Epidermal melanocyte (primary cell): ENCODE measurements at regions not wholly inside any gene's neighbourhood (a gene's known extent, or its start where the extent isn't known, plus 50 kb on each side); places are given as distances from the start of the nearest gene placed in this dataset.
"Not testable (repeated sequence)": the region's sequence is repeated elsewhere in the genome, so short reads cannot be mapped to it uniquely, and the experiment has no call there.

Experiments
- DNase-seq: peaks from one replicate; pipeline ENCODE4 v3.0.0; 2011; ENCODE audit warnings: low spot score; ENCODE audit not compliant: insufficient read length

- no peak for DNase-seq
Measured at GRCh38 chr6:101113468-101114260, 232.5 kb upstream of the ASCC3 start.

- peak; percentile 32 for DNase-seq
Measured at GRCh38 chr6:101114703-101115102, 233.6 kb upstream of the ASCC3 start.

GRCh38 chr6:101116337-101116736 lies 235.2 kb upstream of the ASCC3 start:
- DNase-seq = no peak

DNA sequence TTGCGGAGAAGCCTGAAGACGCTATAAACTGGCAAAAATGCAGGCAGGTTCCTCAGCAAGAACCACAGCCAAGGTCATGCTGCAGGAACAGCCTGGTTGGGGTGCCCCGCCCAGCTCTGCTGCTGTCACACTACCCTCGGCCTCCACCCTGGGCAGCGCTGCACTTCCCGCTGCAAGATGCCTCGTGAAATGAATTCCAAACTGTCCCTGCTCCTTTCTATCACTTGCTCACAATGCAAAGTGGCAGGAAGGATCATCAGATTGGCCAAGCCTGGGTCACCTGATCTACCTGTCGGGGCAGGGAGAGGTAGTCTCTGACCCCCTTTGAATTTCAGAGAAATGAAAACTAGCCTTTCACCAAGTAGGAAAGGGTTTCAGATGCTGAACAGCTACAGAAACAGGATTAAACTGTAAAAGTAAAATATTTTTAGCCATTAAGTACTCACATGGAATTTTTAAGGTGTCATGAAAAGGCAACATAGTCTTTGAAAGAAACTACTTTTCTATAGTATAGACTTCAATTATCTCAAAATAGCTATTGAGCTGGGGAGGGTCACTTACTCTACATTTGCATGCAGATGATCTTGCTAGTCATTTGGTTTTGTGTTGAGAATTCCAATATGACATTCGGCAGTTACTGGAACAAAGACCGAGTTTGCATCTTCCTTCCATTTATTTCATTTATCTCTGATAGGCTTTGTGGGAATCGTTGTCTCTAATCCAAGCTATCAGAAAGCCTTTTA lies 236.4 kb upstream of the ASCC3 start:
- DNase-seq = no peak

DNA sequence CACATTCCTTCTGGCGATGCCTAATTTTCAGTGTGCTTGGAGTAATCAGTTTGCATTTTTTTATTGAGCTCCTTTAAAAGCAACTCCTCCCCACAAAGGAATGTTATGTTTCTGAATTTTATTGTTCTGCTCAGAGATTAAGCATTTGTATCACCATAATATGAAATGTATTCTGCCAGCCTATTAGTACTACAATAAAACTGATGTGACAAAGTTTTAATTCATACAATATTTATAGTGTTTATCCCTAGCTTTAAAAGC lies 236.9 kb upstream of the ASCC3 start:
- DNase-seq = no peak

GRCh38 chr6:101120747-101121146 lies 239.6 kb upstream of the ASCC3 start:
- no peak for DNase-seq

DNA sequence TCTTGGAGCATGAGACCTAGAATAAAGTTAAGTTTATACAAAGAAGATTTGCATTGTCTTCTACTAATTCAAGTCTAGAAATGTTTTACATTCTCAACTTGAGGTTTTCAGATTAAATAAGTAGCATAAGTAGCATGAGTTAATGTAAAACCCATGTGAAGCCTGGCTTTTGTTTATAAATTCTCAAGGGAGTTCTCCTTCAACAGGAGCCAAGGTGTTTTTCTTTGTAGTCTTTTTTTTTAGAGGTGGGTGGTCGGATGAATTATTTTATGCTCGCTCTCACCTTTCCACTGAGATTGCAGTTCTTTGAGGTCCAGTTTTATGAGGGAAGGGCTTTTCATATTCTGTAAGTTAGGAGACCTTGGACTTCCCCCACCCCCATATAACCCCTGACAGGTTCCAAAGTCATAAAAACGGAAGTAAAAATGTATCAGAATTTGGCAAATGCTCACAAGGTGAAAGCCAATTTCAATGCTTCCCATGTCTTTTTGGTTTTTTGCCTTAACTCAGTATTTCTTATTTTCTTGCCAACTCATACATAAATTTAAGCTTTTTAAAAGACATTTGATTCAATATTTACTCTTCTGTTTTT lies 244.3 kb upstream of the ASCC3 start:
- DNase-seq = no peak

DNA sequence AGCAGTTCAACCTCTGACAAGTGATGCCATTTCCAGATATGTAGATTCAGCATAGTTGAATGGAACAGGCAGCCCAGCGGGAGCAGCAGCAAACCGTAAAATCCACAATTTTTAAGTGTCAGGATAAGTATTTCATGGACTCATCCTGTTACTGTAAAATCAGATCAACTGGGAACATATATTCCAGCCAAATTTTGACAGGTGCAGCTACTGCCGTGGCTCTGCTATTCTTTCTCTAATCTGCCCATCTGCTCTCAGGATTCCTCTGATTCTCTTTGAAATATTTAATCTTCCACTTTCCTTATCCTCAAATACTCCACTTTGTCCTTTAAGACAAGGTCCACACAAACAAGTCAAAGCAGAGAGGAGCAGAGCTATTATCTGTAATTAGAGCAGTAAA lies 245.4 kb upstream of the ASCC3 start:
- no peak for DNase-seq

DNA sequence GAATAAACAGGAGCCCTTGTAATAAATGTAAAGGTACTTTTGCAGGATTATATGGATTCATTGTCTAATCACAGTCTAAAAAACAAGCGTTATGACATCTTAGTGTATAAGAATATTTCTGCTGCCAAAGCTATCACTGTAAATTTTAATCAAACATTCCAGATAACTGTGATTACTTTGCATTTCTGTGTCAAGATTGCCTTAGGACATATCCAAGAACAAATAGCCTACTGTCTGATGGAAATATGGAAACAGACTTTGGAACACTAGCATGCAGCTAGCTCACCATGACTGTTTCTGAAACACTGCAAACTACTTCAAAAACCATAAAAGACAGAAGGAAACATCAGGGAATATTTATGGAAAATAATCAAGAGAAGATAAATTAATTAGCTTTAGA lies 248.7 kb upstream of the ASCC3 start:
- peak; percentile 26 for DNase-seq

GRCh38 chr6:101146389-101146788 lies 247.1 kb upstream of the GRIK2 start:
- peak; percentile 19 for DNase-seq

DNA sequence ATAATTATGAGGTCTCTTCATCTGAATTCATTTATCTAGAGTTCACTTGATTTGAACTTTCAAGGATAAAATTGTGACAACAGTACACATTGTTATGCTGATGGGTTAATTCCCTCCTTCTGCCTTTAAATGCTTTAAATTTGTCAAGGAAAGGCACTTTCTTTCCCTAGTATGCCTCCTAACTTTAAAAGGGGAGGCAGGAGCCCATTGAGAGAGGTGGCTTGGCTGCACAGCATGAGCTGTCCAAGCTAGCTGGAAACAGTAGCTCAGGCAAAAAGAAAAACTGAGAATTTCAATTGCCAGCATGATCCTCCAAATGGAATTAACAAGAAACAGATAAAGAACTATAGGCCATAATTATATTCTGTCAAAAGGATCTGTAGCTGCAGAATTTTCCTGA lies 243.3 kb upstream of the GRIK2 start:
- no peak for DNase-seq

GRCh38 chr6:101157638-101158037 lies 235.9 kb upstream of the GRIK2 start:
- DNase-seq = not testable (repeated sequence)

- DNase-seq = no peak
Measured at GRCh38 chr6:101163611-101164010, 229.9 kb upstream of the GRIK2 start.

DNA sequence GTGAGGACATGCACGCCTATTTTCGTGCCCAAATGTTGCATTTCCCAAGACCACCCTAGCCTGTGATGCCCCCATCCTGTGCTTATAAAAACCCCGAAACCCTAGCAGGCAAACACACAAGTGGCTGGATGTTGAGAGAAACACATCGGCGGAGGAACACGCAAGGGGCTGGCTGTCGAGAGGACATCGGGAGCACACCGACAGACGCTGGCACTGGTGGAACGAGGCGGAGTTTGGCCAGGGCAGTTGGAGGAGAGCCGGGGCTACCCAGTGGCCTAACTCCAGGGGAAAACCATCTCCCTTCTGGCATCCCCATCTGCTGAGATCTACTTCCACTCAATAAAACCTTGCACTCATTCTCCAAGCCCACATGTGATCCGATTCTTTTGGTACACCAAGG lies 225.9 kb upstream of the GRIK2 start:
- no peak for DNase-seq

DNA sequence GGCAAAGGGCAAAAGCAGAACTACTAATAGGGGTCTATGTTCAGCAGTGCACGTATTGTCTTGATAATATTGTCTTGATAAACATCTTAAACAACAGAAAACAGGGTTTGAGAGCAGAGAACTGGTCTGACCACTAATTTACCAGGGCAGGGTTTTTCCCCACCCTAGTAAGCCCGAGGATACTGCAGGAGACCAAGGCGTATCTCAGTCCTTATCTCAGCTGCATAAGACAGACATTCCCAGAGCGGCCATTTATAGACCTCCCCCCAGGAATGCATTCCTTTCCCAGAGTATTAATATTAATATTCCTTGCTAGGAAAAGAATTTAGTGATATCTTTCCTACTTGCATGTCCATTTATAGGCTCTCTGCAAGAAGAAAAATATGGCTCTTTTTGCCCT lies 222.5 kb upstream of the GRIK2 start:
- not testable (repeated sequence) for DNase-seq

GRCh38 chr6:101178748-101179147 lies 214.8 kb upstream of the GRIK2 start:
- no peak for DNase-seq

- no peak for DNase-seq
Measured at GRCh38 chr6:101181006-101181405, 212.5 kb upstream of the GRIK2 start.

DNA sequence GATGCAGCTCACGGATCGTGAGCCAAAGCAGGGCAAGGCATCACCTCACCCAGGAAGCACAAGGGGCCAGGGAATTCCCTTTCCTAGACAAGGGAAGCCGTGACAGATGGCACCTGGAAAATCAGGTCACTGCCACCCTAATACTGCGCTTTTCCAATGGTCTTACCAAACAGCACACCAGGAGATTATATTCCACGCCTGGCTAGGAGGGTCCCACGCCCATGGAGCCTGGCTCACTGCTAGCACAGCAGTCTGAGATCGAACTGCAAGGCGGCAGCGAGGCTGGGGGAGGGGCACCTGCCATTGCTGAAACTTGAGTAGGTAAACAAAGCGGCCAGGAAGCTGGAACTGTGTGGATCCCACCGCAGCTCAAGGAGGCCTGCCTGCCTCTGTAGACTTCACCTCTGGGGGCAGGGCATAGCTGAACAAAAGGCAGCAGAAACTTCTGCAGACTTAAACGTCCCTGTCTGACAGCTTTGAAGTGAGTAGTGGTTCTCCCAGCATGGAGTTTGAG lies 205.2 kb upstream of the GRIK2 start:
- not testable (repeated sequence) for DNase-seq

GRCh38 chr6:101195588-101195987 lies 197.9 kb upstream of the GRIK2 start:
- no peak for DNase-seq

DNA sequence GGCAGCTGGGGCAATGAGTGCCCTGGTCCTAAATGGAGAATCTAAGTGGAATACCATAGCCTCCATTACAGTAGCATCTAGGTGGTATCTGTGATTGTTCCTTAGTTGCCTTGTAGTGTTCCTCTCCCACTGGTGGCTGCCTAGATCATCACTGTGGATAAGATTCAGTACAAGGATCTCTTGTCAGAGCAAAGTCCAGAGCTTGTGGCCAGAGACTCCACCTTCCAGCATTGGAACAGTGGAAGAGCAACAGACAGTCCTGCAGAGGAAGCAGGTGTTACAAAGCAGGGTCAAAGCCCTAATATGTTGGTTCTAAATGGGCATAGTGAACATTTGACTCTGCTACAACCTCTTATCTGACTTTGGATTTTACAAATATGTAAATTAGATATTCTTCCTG lies 194.1 kb upstream of the GRIK2 start:
- no peak for DNase-seq

DNA sequence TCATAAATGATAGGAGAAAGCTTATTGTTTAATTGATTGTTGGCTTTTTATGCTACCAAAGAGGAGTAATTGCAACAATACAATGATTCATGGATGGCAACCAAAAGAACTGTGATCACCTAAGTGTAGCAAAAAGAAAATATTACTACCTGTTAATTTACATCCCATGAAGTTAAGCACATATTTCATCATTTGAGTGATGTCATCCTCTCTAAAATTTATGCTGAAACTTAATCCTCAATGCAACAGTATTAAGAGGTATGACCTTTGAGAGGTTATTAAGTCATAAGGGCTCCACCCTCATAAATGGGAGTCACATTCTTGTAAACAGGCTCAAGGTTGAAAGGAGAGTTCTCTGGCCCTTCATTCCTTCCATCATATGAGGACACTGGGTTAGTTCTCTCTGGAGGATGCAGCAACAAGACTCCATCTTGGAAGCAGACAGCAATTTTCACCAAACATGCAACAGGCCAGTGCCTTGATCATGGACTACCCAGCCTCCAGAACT lies 190.6 kb upstream of the GRIK2 start:
- DNase-seq = no peak

- DNase-seq = no peak
Measured at GRCh38 chr6:101203664-101204063, 189.8 kb upstream of the GRIK2 start.
